Left lung (tissue), 4 donors: ENCODE measurements at regions not wholly inside any gene's neighbourhood (a gene's known extent, or its start where the extent isn't known, plus 50 kb on each side); places are given as distances from the start of the nearest gene placed in this dataset.

Experiments
- ATAC-seq: fragments of 200-7000 bp; cut with Tn5 transposase; one replicate; pipeline ENCODE4 v1.9.1; 2020; ENCODE audit warnings: moderate library complexity
- DNase-seq, 4 donors: peaks; one replicate each; pipeline ENCODE4 v3.0.0-alpha.2; 2013 to 2020
- H3K27ac ChIP-seq, 2 donors: fragments of 200-600 bp; sonication (generic) in 1 of 2; one replicate each; pipeline versions ENCODE4 v1.5.0 to v1.8.0; 2020 to 2021
- H3K27me3 ChIP-seq, 2 donors: fragments of 200-600 bp; sonication (generic) in 1 of 2; one replicate each; pipeline versions ENCODE4 v1.5.0 to v1.8.0; 2020 to 2021
- H3K36me3 ChIP-seq, 2 donors: fragments of 200-600 bp; sonication (generic) in 1 of 2; one replicate each; pipeline versions ENCODE4 v1.5.0 to v1.8.0; 2020 to 2021
- H3K4me1 ChIP-seq, 2 donors: fragments of 200-600 bp; one replicate each; pipeline ENCODE4 v1.8.0; 2021
- H3K4me3 ChIP-seq, 2 donors: fragments of 200-600 bp; sonication (generic) in 1 of 2; one replicate each; pipeline versions ENCODE4 v1.5.0 to v1.8.0; 2020 to 2021; ENCODE audit warnings: mild to moderate bottlenecking in 1 of 2
- H3K9me3 ChIP-seq, 2 donors: fragments of 200-600 bp; sonication (generic) in 1 of 2; one replicate each; pipeline versions ENCODE4 v1.5.0 to v1.8.0; 2020 to 2021
- CTCF ChIP-seq, 2 donors: fragments of 200-600 bp; sonication (generic) in 1 of 2; IDR thresholded peaks; one replicate each; pipeline versions ENCODE4 v1.5.0 to v1.8.0; 2021; ENCODE audit warnings: antibody characterized with exemption in 2 of 2
- intact Hi-C, 2 donors: fragments of 100-400 bp; cut with DNase I; formaldehyde crosslinking; loops; one replicate each; pipeline versions ENCODE4 v1.11.2 to v1.14.2; 2022
- donor health status: DM: no; HTN: yes; CAD: no.
- donor health status: DM: no; HTN: no; CAD: no.

- no peaks in the 10 kb centered on the region for H3K36me3 ChIP-seq
- ATAC-seq (no peak), DNase-seq (no peak)
- intact Hi-C loops: no loop called here
- no peak for TF ChIP-seq CTCF (IDR thresholded peaks at IDR 0.05)
- H3K27ac ChIP-seq: no peak overlapping the region
- peaks cover 0 to 59% of the 10 kb centered on the region in 2 donors for H3K27me3 ChIP-seq
- H3K4me3 ChIP-seq: no peak overlapping the region
- no peaks in the 10 kb centered on the region for H3K9me3 ChIP-seq
- peaks cover 0 to 14% of the 10 kb centered on the region in 2 donors for H3K4me1 ChIP-seq
These were observed 59.8 kb upstream of the RXRA start for GRCh38 chr9:134266418-134266817.

- Histone ChIP-seq H3K4me3 (no peak overlapping the region), H3K36me3 (no peaks in the 10 kb centered on the region), H3K27ac (no peak overlapping the region), H3K27me3 (peaks cover 0 to 59% of the 10 kb centered on the region in 2 donors), H3K4me1 (peaks cover 0 to 14% of the 10 kb centered on the region in 2 donors), H3K9me3 (no peaks in the 10 kb centered on the region)
- ATAC-seq: no peak
- intact Hi-C loops: no loop called here
- TF ChIP-seq CTCF (IDR thresholded peaks at IDR 0.05): no peak
- DNase-seq: peak in 1 of 4 donors; percentile 69
These were observed 58.9 kb upstream of the RXRA start for GRCh38 chr9:134267305-134267880.

- peak; percentile 36 for ATAC-seq
- no peak for TF ChIP-seq CTCF (IDR thresholded peaks at IDR 0.05)
- Histone ChIP-seq H3K9me3 (no peaks in the 10 kb centered on the region), H3K36me3 (no peaks in the 10 kb centered on the region), H3K4me3 (no peak overlapping the region), H3K4me1 (peaks cover 0 to 14% of the 10 kb centered on the region in 2 donors), H3K27me3 (peaks cover 0 to 56% of the 10 kb centered on the region in 2 donors), H3K27ac (no peak overlapping the region)
- intact Hi-C loops: no loop called here
- peak in 2 of 4 donors; percentile 57 to 87 for DNase-seq
These were observed 58.2 kb upstream of the RXRA start for GRCh38 chr9:134267881-134268724.

- Histone ChIP-seq H3K36me3 (no peaks in the 10 kb centered on the region), H3K9me3 (no peaks in the 10 kb centered on the region), H3K4me3 (no peak overlapping the region), H3K27ac (no peak overlapping the region), H3K27me3 (peaks cover 0 to 50% of the 10 kb centered on the region in 2 donors), H3K4me1 (peaks cover 0 to 14% of the 10 kb centered on the region in 2 donors)
- ATAC-seq (no peak), DNase-seq (peak in 1 of 4 donors; percentile 17)
- intact Hi-C loops: no loop called here
- TF ChIP-seq CTCF (IDR thresholded peaks at IDR 0.05): no peak
These were observed 57.5 kb upstream of the RXRA start for GRCh38 chr9:134268747-134269146.
